ENCODE measurements at regions not wholly inside any gene's neighbourhood (a gene's known extent, or its start where the extent isn't known, plus 50 kb on each side); places are given as distances from the start of the nearest gene placed in this dataset.

DNA sequence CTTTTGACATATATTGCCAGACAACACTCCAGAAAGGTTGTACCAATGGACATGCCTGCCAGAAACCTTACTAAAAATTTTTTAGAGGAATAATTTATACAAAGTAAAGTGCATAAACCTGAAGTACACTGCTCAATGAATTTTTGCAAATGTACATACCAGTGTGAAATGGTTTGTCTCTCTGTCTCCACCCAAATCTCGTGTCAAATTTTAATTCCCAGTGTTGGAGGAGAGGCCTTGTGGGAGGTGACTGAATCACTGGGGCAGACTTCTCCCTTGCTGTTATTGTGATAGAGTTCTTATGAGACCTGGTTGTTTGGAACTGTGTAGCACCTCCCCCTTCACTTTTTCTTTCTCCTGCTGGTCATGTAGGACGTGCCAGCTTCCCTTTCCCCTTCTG is 168.8 kb downstream of the RWDD3 start (continued):
- TF ChIP-seq, protein P1, sequence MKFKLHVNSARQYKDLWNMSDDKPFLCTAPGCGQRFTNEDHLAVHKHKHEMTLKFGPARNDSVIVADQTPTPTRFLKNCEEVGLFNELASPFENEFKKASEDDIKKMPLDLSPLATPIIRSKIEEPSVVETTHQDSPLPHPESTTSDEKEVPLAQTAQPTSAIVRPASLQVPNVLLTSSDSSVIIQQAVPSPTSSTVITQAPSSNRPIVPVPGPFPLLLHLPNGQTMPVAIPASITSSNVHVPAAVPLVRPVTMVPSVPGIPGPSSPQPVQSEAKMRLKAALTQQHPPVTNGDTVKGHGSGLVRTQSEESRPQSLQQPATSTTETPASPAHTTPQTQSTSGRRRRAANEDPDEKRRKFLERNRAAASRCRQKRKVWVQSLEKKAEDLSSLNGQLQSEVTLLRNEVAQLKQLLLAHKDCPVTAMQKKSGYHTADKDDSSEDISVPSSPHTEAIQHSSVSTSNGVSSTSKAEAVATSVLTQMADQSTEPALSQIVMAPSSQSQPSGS (IDR thresholded peaks at IDR 0.05; ENCODE audit: low read length), result no peak
- no peak for TF ChIP-seq PHF8 (conservative IDR thresholded peaks at IDR 0.05; ENCODE audit: low read depth, low read length)

Measured in H1 (cell line).